ENCODE measurements at regions not wholly inside any gene's neighbourhood (a gene's known extent, or its start where the extent isn't known, plus 50 kb on each side); places are given as distances from the start of the nearest gene placed in this dataset.

GRCh38 chr6:11868392-11868791, 89.8 kb upstream of the ADTRP start:
- 93 to 96% methylated on average over 6 of the region's 6 CpGs for WGBS, 2 donors
- TF ChIP-seq CTCF (IDR thresholded peaks at IDR 0.05) (no peak), POLR2A (IDR thresholded peaks at IDR 0.05) (no peak)
- DNase-seq: no peak
- H3K27ac ChIP-seq: no peak overlapping the region
- no peak overlapping the region for H3K4me3 ChIP-seq (replicated peaks in 1 of 3)
- peaks cover 0 to 3% of the 10 kb centered on the region in 2 donors for H3K4me1 ChIP-seq
- no peaks in the 10 kb centered on the region for H3K27me3 ChIP-seq
- H3K9me3 ChIP-seq: no peaks in the 10 kb centered on the region
- no peaks in the 10 kb centered on the region for H3K36me3 ChIP-seq
- intact Hi-C loops (cut with DNase I): no loop called here

- DNase-seq: peak in 1 of 2 donors; percentile 5
- 88 to 90% methylated on average over 8 of the region's 8 CpGs for WGBS, 2 donors
- no peak for TF ChIP-seq CTCF (IDR thresholded peaks at IDR 0.05)
- no peak for TF ChIP-seq POLR2A (IDR thresholded peaks at IDR 0.05)
- Histone ChIP-seq H3K27me3 (no peaks in the 10 kb centered on the region), H3K36me3 (no peaks in the 10 kb centered on the region), H3K9me3 (no peaks in the 10 kb centered on the region), H3K4me3 (replicated peaks in 1 of 3) (no peak overlapping the region), H3K27ac (no peak overlapping the region), H3K4me1 (peaks cover 0 to 3% of the 10 kb centered on the region in 2 donors)
- intact Hi-C loops (cut with DNase I): no loop called here
Measured at GRCh38 chr6:11865680-11866300, 87.2 kb upstream of the ADTRP start.

- TF ChIP-seq POLR2A (IDR thresholded peaks at IDR 0.05) (no peak), CTCF (IDR thresholded peaks at IDR 0.05) (no peak)
- no peak overlapping the region for H3K4me3 ChIP-seq (replicated peaks in 1 of 3)
- no peak for DNase-seq
- no peaks in the 10 kb centered on the region for H3K27me3 ChIP-seq
- H3K36me3 ChIP-seq: no peaks in the 10 kb centered on the region
- intact Hi-C loops (cut with DNase I): no loop called here
- H3K27ac ChIP-seq: no peak overlapping the region
- H3K9me3 ChIP-seq: no peaks in the 10 kb centered on the region
- peaks cover 4 to 14% of the 10 kb centered on the region in 2 donors for H3K4me1 ChIP-seq
Measured at GRCh38 chr6:11858439-11858838, 79.8 kb upstream of the ADTRP start.

- intact Hi-C loops (cut with DNase I): no loop called here
- Histone ChIP-seq H3K9me3 (no peaks in the 10 kb centered on the region), H3K4me3 (replicated peaks in 1 of 3) (no peak overlapping the region), H3K27ac (no peak overlapping the region), H3K27me3 (no peaks in the 10 kb centered on the region), H3K4me1 (peaks cover 4 to 23% of the 10 kb centered on the region in 2 donors), H3K36me3 (no peaks in the 10 kb centered on the region)
- no peak for TF ChIP-seq POLR2A (IDR thresholded peaks at IDR 0.05)
- whole genome bisulfite sequencing, 2 donors: 85 to 89% methylated on average over 4 of the region's 4 CpGs
- no peak for DNase-seq
Measured at GRCh38 chr6:11855743-11856142, 77.1 kb upstream of the ADTRP start.

GRCh38 chr6:11854408-11855165, 76.0 kb upstream of the ADTRP start:
- Histone ChIP-seq H3K4me1 (peaks cover 4 to 23% of the 10 kb centered on the region in 2 donors), H3K4me3 (replicated peaks in 1 of 3) (no peak overlapping the region), H3K9me3 (no peaks in the 10 kb centered on the region), H3K36me3 (no peaks in the 10 kb centered on the region), H3K27me3 (no peaks in the 10 kb centered on the region), H3K27ac (peak overlapping the region in 1 of 3 donors; percentile 22)
- WGBS, 2 donors: 57 to 71% methylated on average over 7 of the region's 7 CpGs
- TF ChIP-seq POLR2A (IDR thresholded peaks at IDR 0.05) (no peak), CTCF (IDR thresholded peaks at IDR 0.05) (no peak)
- intact Hi-C loops (cut with DNase I): no loop called here
- peak; percentile 14 to 37 for DNase-seq

All from thyroid gland (tissue), 4 donors.